HCT116 (cell line): ENCODE measurements at regions not wholly inside any gene's neighbourhood (a gene's known extent, or its start where the extent isn't known, plus 50 kb on each side); places are given as distances from the start of the nearest gene placed in this dataset.

ENCODE experiments used
- CEBPB ChIP-seq: IDR thresholded peaks from 2 replicates; pipeline ENCODE4 v1.6.1; 2012; ENCODE audit warnings: low read depth
- CTCF ChIP-seq, 3 experiments: fragments of 200-600 bp in 1 of 3; sonication (generic) in 1 of 3; IDR thresholded peaks in 2 of 3; conservative IDR thresholded peaks in 1 of 3; 2 replicates each; pipeline ENCODE4 v1.5.1; 2012 to 2017; ENCODE audit warnings: low read depth in 2 of 3, low read length in 2 of 3, antibody characterized with exemption in 1 of 3, borderline replicate concordance in 1 of 3, control low read depth in 1 of 3, mild to moderate bottlenecking in 1 of 3, mixed read lengths in 1 of 3, mixed run types in 1 of 3, moderate library complexity in 1 of 3; ENCODE audit not compliant: insufficient read depth in 1 of 3
- ELF1 ChIP-seq: IDR thresholded peaks from 2 replicates; pipeline ENCODE4 v1.6.1; 2012; ENCODE audit warnings: low read depth, borderline replicate concordance
- EZH2 ChIP-seq: fragments of 200-600 bp; sonication (generic); IDR thresholded peaks from 2 replicates; pipeline ENCODE4 v1.6.1; 2017; ENCODE audit warnings: antibody characterized with exemption, mixed run types
- EZH2phosphoT487 ChIP-seq: fragments of 200-600 bp; IDR thresholded peaks from 2 replicates; pipeline ENCODE4 v1.6.1; 2018; ENCODE audit warnings: antibody characterized with exemption, borderline replicate concordance
- JUND ChIP-seq: IDR thresholded peaks from 2 replicates; pipeline ENCODE4 v1.6.1; 2012
- POLR2A ChIP-seq: IDR thresholded peaks from 2 replicates; pipeline ENCODE4 v1.7.0; 2011; ENCODE audit warnings: borderline replicate concordance; ENCODE audit not compliant: insufficient read depth, insufficient read length; ENCODE audit errors: extremely low read depth
- POLR2AphosphoS5 ChIP-seq: IDR thresholded peaks from 2 replicates; pipeline ENCODE4 v1.6.1; 2011; ENCODE audit warnings: mild to moderate bottlenecking, low read depth, low read length, moderate library complexity
- RAD21 ChIP-seq: IDR thresholded peaks from 2 replicates; pipeline ENCODE4 v1.6.1; 2012; ENCODE audit warnings: low read depth, mild to moderate bottlenecking
- YY1 ChIP-seq: IDR thresholded peaks from 2 replicates; pipeline ENCODE4 v1.6.1; 2011; ENCODE audit warnings: low read length, low read depth, moderate library complexity, mild to moderate bottlenecking; ENCODE audit not compliant: insufficient replicate concordance; ENCODE audit errors: extremely low read depth
- ZFX ChIP-seq: fragments of 450-650 bp; IDR thresholded peaks from 2 replicates; pipeline ENCODE4 v1.6.1; 2017
- ZNF274 ChIP-seq: fragments of 200-500 bp; sonication (Bioruptor generic); IDR thresholded peaks from 2 replicates; pipeline ENCODE4 v1.6.1; 2014; ENCODE audit warnings: mild to moderate bottlenecking, low read depth, low read length, inconsistent platforms
- TF ChIP-seq, protein P1 (sequence below): IDR thresholded peaks from 2 replicates; pipeline ENCODE4 v1.6.1; 2012

- TF ChIP-seq ZFX (no peak), CTCF (IDR thresholded peaks at IDR 0.05 in 2 of 3, conservative IDR thresholded peaks at IDR 0.05 in 1 of 3; ENCODE audit: borderline replicate concordance in 1 of 3, insufficient read depth in 1 of 3, low read depth in 2 of 3, low read length in 2 of 3) (no peak), CEBPB (no peak), ZNF274 (no peak), ELF1 (no peak), JUND (no peak), POLR2AphosphoS5 (no peak), POLR2A (no peak), EZH2phosphoT487 (no peak), RAD21 (no peak), EZH2 (no peak), YY1 (no peak)
- TF ChIP-seq, protein P1, sequence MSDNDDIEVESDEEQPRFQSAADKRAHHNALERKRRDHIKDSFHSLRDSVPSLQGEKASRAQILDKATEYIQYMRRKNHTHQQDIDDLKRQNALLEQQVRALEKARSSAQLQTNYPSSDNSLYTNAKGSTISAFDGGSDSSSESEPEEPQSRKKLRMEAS = no peak
Observed at GRCh38 chr11:23953951-23954710, 542.7 kb upstream of the LUZP2 start.
